ENCODE measurements at regions not wholly inside any gene's neighbourhood (a gene's known extent, or its start where the extent isn't known, plus 50 kb on each side); places are given as distances from the start of the nearest gene placed in this dataset.

- no peak for DNase-seq (ENCODE audit: low read depth in 2 of 2)
Observed at GRCh38 chr21:21605521-21605920, 607.3 kb downstream of the NCAM2 start.

GRCh38 chr21:21606041-21606440 lies 607.8 kb downstream of the NCAM2 start:
- no peak for DNase-seq (ENCODE audit: low read depth in 2 of 2)

GRCh38 chr21:21612466-21612865 lies 614.3 kb downstream of the NCAM2 start:
- no peak for DNase-seq (ENCODE audit: low read depth in 2 of 2)

- no peak for DNase-seq (ENCODE audit: low read depth in 2 of 2)
Observed at GRCh38 chr21:21614966-21615365, 616.8 kb downstream of the NCAM2 start.

- DNase-seq (ENCODE audit: low read depth in 2 of 2) = no peak
Observed at GRCh38 chr21:21622460-21623234, 624.4 kb downstream of the NCAM2 start.

- DNase-seq (ENCODE audit: low read depth in 2 of 2) = no peak
Observed at GRCh38 chr21:21624674-21625073, 626.5 kb downstream of the NCAM2 start.

GRCh38 chr21:21631961-21632360 lies 633.8 kb downstream of the NCAM2 start:
- DNase-seq (ENCODE audit: low read depth in 2 of 2) = no peak

GRCh38 chr21:21632926-21633325 lies 634.7 kb downstream of the NCAM2 start:
- DNase-seq (ENCODE audit: low read depth in 2 of 2) = no peak

- DNase-seq (ENCODE audit: low read depth in 2 of 2) = no peak
Observed at GRCh38 chr21:21661741-21662140, 663.5 kb downstream of the NCAM2 start.

GRCh38 chr21:21662776-21663175 lies 664.6 kb downstream of the NCAM2 start:
- no peak for DNase-seq (ENCODE audit: low read depth in 2 of 2)

GRCh38 chr21:21664871-21665270 lies 666.7 kb downstream of the NCAM2 start:
- no peak for DNase-seq (ENCODE audit: low read depth in 2 of 2)

GRCh38 chr21:21666689-21667088 lies 668.5 kb downstream of the NCAM2 start:
- no peak for DNase-seq (ENCODE audit: low read depth in 2 of 2)

GRCh38 chr21:21668198-21668597 lies 670.0 kb downstream of the NCAM2 start:
- no peak for DNase-seq (ENCODE audit: low read depth in 2 of 2)

GRCh38 chr21:21673959-21674358 lies 675.8 kb downstream of the NCAM2 start:
- DNase-seq (ENCODE audit: low read depth in 2 of 2) = no peak

- DNase-seq (ENCODE audit: low read depth in 2 of 2) = no peak
Observed at GRCh38 chr21:21675601-21676000, 677.4 kb downstream of the NCAM2 start.

- no peak for DNase-seq (ENCODE audit: low read depth in 2 of 2)
Observed at GRCh38 chr21:21682172-21682571, 684.0 kb downstream of the NCAM2 start.

- DNase-seq (ENCODE audit: low read depth in 2 of 2) = no peak
Observed at GRCh38 chr21:21688889-21689288, 690.7 kb downstream of the NCAM2 start.

GRCh38 chr21:21690068-21690665 lies 692.0 kb downstream of the NCAM2 start:
- DNase-seq (ENCODE audit: low read depth in 2 of 2) = no peak

GRCh38 chr21:21712748-21713520 lies 714.7 kb downstream of the NCAM2 start:
- DNase-seq (ENCODE audit: low read depth in 2 of 2) = no peak

- DNase-seq (ENCODE audit: low read depth in 2 of 2) = no peak
Observed at GRCh38 chr21:21713651-21714180, 715.5 kb downstream of the NCAM2 start.

- no peak for DNase-seq (ENCODE audit: low read depth in 2 of 2)
Observed at GRCh38 chr21:21714426-21714825, 716.2 kb downstream of the NCAM2 start.

GRCh38 chr21:21715266-21715969 lies 717.2 kb downstream of the NCAM2 start:
- no peak for DNase-seq (ENCODE audit: low read depth in 2 of 2)

All from stimulated activated CD4-positive, alpha-beta T cell treated with anti-CD3 and anti-CD28 coated beads, Interleukin-12 subunit alpha, Interleukin-12 subunit beta, amount 100 ng/mL, for 24 hours (primary cell).